AG09319 (cell line): ENCODE measurements at regions not wholly inside any gene's neighbourhood (a gene's known extent, or its start where the extent isn't known, plus 50 kb on each side); places are given as distances from the start of the nearest gene placed in this dataset.

ENCODE experiments used
- DNase-seq: peaks from one replicate; pipeline ENCODE4 v3.0.0-alpha.2; 2010; ENCODE audit warnings: low read depth; ENCODE audit errors: extremely low read depth
- CTCF ChIP-seq: IDR thresholded peaks from 2 replicates; pipeline ENCODE4 v1.5.1; 2011; ENCODE audit warnings: low read depth, mild to moderate bottlenecking, inconsistent platforms, low read length, moderate library complexity

GRCh38 chr3:8336456-8336855, 165.2 kb upstream of the LMCD1 start:
- DNase-seq = no peak
- TF ChIP-seq CTCF = peak; percentile 14

GRCh38 chr3:8338424-8338823, 163.2 kb upstream of the LMCD1 start:
- TF ChIP-seq CTCF = no peak
- DNase-seq = no peak

GRCh38 chr3:8341821-8342247, 159.8 kb upstream of the LMCD1 start:
- no peak for DNase-seq
- no peak for TF ChIP-seq CTCF

GRCh38 chr3:8343058-8343457, 158.6 kb upstream of the LMCD1 start:
- no peak for DNase-seq
- no peak for TF ChIP-seq CTCF

- no peak for TF ChIP-seq CTCF
- DNase-seq = no peak
These were observed 156.2 kb upstream of the LMCD1 start for GRCh38 chr3:8345398-8345797.

GRCh38 chr3:8348076-8348475, 153.5 kb upstream of the LMCD1 start:
- no peak for DNase-seq
- no peak for TF ChIP-seq CTCF

GRCh38 chr3:8352475-8352874, 149.1 kb upstream of the LMCD1 start:
- no peak for DNase-seq
- no peak for TF ChIP-seq CTCF
